ENCODE measurements at regions not wholly inside any gene's neighbourhood (a gene's known extent, or its start where the extent isn't known, plus 50 kb on each side); places are given as distances from the start of the nearest gene placed in this dataset.

DNA sequence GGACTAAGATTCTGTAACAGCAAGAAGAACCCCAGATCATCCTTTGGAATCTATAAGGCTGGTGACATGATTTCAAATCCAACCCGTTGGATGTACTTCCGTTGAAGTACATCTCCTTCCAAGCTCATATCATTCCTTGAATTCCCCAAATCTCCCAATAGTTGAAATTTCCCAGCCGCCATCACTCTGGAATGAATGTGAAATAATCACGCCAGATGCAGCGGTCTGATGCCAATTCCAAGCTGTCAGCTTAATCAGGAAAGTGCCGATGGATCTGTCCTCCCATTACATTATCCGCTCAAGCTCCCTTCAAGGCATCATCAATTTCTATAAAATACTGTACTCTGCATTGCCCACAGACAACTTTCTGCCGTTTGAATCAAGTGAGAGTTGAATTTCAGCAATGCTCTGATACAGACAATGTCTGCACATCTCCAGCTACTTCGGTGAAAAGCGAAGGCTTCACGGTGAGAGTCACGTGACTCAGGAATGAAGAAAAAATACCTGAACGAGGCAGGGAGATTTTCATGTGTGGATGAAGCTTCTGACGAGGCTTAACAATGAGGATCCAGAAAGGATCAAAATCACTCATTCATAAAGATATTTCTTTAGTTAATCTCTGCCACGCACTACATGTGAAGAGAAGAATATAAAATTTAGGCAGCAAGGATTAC lies 663.9 kb downstream of the AJAP1 start:
- TF ChIP-seq, protein P1, sequence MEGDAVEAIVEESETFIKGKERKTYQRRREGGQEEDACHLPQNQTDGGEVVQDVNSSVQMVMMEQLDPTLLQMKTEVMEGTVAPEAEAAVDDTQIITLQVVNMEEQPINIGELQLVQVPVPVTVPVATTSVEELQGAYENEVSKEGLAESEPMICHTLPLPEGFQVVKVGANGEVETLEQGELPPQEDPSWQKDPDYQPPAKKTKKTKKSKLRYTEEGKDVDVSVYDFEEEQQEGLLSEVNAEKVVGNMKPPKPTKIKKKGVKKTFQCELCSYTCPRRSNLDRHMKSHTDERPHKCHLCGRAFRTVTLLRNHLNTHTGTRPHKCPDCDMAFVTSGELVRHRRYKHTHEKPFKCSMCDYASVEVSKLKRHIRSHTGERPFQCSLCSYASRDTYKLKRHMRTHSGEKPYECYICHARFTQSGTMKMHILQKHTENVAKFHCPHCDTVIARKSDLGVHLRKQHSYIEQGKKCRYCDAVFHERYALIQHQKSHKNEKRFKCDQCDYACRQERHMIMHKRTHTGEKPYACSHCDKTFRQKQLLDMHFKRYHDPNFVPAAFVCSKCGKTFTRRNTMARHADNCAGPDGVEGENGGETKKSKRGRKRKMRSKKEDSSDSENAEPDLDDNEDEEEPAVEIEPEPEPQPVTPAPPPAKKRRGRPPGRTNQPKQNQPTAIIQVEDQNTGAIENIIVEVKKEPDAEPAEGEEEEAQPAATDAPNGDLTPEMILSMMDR (IDR thresholded peaks at IDR 0.05; ENCODE audit: low read depth, low read length): no peak
- H3K27ac ChIP-seq: no peak overlapping the region
- H3K27me3 ChIP-seq (ENCODE audit: insufficient read depth, low read depth, severe bottlenecking): peaks cover 35% of the 10 kb centered on the region
- no peaks in the 10 kb centered on the region for H3K36me3 ChIP-seq
- H3K9me3 ChIP-seq (ENCODE audit: severe bottlenecking): no peaks in the 10 kb centered on the region
- DNase-seq: no peak
- no peak overlapping the region for H3K4me3 ChIP-seq (ENCODE audit: low read depth, low read length)

DNA sequence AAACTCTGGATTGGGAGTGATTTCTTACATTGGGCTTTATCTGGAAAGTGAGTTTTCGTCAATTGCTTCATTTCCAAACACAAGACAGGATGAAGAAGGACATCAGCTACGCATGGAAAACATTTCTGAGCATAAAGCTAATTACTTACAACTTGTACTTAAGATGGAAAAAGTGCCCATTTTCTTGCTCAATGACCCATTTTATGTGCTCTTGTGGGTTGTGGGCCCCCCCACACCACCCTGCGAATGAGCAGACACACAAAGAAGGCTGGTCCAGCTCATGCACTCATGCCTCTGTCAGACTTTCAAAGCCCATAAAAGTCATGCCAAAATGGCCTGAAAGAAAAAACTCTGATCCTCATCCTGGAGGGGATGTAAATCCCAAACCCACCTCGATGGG lies 663.0 kb downstream of the AJAP1 start:
- no peak overlapping the region for H3K27ac ChIP-seq
- no peak for DNase-seq
- H3K4me3 ChIP-seq (ENCODE audit: low read depth, low read length): no peak overlapping the region
- peaks cover 37% of the 10 kb centered on the region for H3K27me3 ChIP-seq (ENCODE audit: insufficient read depth, low read depth, severe bottlenecking)
- no peaks in the 10 kb centered on the region for H3K36me3 ChIP-seq
- H3K9me3 ChIP-seq (ENCODE audit: severe bottlenecking): no peaks in the 10 kb centered on the region
- TF ChIP-seq, protein P1 (IDR thresholded peaks at IDR 0.05; ENCODE audit: low read depth, low read length): no peak

GRCh38 chr1:5312862-5313261 lies 658.5 kb downstream of the AJAP1 start:
- Histone ChIP-seq H3K27me3 (ENCODE audit: insufficient read depth, low read depth, severe bottlenecking) (peaks cover 46% of the 10 kb centered on the region), H3K27ac (no peak overlapping the region), H3K9me3 (ENCODE audit: severe bottlenecking) (no peaks in the 10 kb centered on the region), H3K4me3 (ENCODE audit: low read depth, low read length) (no peak overlapping the region), H3K36me3 (no peaks in the 10 kb centered on the region)
- DNase-seq: no peak
- TF ChIP-seq, protein P1 (IDR thresholded peaks at IDR 0.05; ENCODE audit: low read depth, low read length): no peak

DNA sequence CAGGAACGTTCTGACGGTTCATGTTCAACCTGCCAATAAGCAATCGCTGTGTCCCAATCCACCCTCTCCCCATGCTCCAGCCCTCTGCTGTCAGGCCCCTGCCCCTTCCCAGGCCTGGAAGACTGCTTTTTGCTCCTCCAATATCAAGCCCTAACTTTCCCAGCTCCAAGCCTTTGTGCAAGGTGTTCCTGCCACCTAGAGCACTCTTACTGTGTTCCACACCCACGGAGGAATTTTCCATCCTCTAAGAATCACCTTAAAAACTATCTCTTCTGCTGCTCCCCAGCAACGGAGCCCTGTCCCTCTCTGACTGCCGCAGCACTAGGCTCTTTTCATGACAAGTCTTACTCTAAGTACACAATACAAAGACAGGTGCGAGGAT lies 657.9 kb downstream of the AJAP1 start:
- TF ChIP-seq, protein P1 (IDR thresholded peaks at IDR 0.05; ENCODE audit: low read depth, low read length): no peak
- no peaks in the 10 kb centered on the region for H3K36me3 ChIP-seq
- no peak for DNase-seq
- H3K27ac ChIP-seq: no peak overlapping the region
- H3K9me3 ChIP-seq (ENCODE audit: severe bottlenecking): no peaks in the 10 kb centered on the region
- H3K4me3 ChIP-seq (ENCODE audit: low read depth, low read length): no peak overlapping the region
- peaks cover 43% of the 10 kb centered on the region for H3K27me3 ChIP-seq (ENCODE audit: insufficient read depth, low read depth, severe bottlenecking)

DNA sequence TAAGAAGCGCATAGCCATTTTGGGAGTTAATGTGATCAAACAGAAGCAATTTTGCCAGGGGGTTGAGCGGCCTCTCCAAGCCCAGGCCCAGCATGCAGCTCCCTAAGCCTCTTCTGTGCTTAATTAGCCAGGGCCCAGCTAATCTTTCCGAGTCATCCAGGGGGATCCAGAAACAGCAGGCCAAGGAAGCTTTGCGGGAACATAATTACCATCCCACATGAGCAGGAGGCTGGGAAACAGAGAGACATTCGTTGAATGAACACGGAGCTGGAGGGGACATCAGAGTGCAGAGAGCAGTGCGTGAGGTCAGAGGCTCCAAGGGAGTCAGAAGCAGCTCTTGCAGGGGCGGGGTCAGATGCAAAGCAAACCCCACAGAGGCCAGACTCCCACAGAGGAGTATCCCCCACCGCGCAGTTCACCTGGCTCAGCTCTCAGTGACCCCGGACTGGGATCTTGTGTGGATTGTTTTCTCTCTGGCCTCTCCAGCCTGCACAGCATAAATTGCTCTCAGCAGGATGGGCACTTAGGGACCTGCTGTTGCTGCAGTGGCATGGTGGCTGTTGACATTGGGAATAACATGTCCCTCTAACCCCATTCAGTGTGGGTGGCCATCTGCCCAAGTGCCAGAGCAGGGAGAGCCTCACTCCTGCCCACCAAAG lies 657.4 kb downstream of the AJAP1 start:
- DNase-seq: peak; percentile 87
- no peaks in the 10 kb centered on the region for H3K9me3 ChIP-seq (ENCODE audit: severe bottlenecking)
- H3K36me3 ChIP-seq: no peaks in the 10 kb centered on the region
- TF ChIP-seq, protein P1 (IDR thresholded peaks at IDR 0.05; ENCODE audit: low read depth, low read length): no peak
- H3K27ac ChIP-seq: no peak overlapping the region
- H3K27me3 ChIP-seq (ENCODE audit: insufficient read depth, low read depth, severe bottlenecking): peaks cover 43% of the 10 kb centered on the region
- H3K4me3 ChIP-seq (ENCODE audit: low read depth, low read length): no peak overlapping the region
